Activated CD4-positive, CD25-positive, alpha-beta regulatory T cell (primary cell): ENCODE measurements at regions not wholly inside any gene's neighbourhood (a gene's known extent, or its start where the extent isn't known, plus 50 kb on each side); places are given as distances from the start of the nearest gene placed in this dataset.

Experiments
- DNase-seq, 4 experiments: peaks; one replicate each; lab custom pipeline; 2025; lab: John Stamatoyannopoulos, UW

DNA sequence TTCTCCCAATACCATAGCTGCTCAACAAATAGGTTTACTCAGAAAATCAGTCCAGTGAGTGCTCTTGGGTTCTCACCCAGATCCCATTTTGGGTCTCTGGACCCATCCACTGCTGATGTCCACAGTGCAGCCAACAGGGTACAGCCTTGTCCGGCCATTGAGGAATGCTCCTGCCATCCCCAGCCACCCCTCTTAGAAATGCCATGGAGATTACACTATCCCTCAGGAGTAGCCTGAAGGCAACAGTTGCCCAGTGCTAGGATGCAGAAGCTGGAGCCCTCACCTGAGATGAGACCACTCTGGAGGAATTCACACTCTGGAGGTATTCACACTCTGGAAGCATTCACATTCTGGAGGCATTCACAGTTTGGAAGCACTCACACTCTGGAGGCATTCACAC is 958.8 kb upstream of the TMEM132C start:
- DNase-seq = no peak

DNA sequence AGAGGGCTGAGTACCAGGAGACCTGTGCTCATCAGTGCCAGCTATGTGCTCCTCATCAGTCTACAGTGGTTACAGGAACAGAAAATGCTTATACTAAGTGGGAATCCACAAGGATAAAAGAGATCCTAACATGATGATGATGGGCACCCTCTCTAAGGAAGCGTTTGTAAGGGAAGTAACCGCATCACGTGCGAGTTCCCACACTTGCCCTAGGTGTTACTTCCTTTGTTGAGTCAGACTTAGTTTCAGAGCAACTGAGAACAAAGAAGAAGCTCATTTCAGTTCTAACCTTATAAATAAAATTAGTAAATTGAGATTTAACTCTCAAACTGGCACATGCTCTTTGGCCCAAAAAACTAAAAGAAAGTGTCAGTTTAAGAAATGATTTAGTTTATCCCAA is 956.4 kb upstream of the TMEM132C start:
- no peak for DNase-seq

DNA sequence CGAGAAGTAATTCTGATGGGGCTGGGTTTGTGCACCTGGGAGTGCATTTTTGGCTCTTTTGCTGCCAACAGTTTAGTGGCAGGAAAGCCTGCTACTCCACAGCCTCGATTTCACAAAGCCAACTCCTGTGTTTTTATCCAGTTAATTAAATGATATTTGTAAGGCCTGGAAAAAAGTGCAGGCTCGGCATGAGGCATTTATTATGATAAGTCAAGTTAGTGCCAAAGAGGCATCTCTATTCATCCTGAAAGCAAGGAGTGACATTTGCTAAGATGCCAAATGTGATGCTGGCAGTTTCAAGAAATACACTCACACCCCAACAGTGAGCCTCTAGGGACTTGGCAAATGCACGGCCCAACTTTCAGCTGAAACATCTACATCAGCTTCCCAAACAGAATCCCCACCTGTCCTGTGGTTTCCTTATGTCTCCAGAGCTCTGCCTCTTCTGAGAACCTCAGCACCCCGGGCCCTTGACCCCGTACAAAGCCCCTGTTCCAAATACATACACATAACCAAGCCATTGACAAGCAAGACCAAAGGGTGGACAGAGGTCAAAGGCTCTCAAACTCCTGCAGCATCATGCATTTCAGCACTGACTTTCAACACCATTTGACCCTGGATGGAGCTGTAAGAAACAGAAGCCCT is 955.1 kb upstream of the TMEM132C start:
- DNase-seq = no peak

DNA sequence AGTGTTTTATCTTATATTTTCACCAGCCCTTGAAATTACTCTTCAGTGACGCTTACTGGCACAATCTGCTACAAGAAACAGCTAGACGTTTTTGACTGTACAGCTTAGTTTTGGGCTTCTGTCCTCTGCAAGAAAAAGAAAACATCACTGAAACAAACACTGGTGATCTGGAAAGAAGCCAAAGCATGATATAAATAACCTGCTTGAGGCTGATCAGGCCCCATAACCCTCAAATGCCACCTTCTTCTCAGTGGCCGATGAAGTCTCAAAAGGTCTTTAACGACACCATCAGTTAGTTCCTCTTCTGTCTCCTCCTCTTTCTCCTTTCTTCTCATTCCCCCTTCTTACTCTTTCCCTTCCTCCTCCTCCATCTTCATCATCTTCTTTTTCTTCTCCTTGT is 942.3 kb upstream of the TMEM132C start:
- no peak for DNase-seq

DNA sequence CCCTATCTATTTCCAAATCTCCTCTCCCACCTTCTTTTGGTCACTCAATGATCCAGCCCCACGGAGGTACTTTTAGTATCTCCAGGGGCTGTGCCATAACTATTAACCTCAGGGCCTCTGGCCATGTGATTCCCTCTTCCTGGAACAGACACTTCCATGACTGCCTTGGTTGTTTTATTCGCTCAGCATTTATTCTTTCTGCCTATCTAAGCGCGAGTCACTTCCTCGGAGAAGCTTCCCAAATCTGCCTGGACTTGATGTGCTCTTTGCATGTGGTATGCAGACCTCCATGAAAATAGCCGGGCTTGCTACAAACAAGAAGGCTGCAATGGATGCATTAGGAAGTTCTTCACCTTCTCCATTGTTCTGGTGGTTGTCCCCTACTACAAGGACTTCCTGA is 939.0 kb upstream of the TMEM132C start:
- no peak for DNase-seq

DNA sequence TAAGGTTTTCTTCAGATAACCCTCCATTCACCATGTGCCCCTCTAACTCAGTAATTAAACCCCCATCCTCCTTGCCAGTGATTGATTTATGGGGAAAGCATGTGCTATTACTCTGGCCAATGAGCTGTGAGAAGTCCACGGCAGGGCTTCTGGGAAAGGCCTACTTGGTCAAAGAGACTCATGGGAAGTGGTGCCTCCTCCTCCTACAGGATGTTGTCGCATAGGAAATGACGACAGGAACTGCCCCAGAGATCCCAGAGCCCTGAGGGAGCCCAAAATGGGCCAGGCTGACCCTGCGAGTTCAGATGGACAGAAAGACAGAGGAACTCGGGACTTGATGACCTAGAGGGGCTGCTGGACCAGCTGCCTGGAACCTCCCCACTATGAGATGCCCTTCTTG is 938.1 kb upstream of the TMEM132C start:
- no peak for DNase-seq

DNA sequence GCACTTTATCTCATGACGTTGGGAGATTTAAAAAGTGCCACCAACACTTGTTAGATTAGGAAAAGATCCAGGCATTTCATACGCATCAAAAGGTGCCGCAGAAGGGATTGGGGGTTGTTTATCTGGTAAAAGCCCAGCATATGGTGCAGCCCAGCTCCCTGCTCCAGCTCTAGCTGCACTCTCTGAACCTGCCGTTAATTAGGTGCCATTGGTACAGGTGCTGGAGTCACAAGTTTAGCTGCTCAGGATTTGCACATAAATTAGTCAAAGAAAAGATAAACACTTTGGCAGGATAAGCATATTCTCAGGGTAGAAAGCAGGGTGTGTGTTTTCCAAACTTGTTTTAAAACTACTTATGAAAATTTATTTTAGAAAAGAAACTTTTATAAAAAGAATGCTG is 932.6 kb upstream of the TMEM132C start:
- no peak for DNase-seq

DNA sequence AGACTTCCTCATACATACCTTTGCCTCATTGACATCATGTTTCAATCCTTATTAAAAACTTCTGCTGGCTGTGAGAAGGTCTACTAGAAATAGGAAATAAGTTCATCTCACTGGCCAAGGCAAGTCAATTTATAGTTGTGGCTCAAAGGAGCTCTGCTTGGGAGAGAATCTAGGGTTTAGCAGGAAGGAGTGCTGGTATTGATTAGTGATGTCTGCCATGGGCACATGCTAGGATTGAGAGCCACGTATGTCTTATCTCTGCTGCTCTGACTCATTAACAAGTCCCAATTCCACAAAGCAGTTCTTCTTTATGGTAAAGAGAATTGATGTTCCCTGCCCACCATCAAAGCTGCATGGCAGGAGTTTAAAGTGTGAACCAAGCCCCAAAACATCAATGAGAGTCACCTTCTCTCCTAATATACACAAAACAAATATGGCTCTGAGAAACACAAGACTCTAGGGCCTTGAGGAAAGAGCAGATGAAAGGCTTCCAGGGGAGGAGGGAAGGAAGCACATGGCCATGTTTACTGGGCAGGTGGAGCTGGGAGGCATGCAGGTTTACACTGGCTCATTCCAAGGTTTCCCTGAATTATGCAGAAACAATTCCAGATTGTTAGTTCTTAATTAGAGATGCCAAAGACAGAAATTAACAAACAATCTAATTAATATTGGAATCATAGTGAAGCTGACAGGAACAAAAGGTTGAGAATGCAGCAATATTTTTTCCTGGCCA is 931.9 kb upstream of the TMEM132C start:
- no peak for DNase-seq

DNA sequence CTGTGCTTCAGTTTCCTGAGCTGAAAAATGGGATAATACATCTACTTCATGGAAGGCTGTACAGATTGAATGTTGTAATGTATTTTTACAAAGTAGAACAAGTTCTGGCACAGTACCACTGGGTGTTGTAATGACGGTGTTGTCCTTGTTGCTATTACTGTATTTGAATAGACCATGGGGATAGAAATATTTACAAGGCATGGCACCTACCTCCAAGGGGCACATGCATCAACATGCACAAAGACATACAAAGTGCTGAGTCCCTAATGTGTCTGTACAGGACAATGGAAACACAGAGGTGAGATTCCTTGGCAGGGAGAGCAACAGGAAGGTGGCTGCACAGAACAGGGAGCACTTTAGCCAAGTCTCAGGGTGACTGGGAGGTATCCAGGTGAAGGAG is 930.6 kb upstream of the TMEM132C start:
- no peak for DNase-seq

DNA sequence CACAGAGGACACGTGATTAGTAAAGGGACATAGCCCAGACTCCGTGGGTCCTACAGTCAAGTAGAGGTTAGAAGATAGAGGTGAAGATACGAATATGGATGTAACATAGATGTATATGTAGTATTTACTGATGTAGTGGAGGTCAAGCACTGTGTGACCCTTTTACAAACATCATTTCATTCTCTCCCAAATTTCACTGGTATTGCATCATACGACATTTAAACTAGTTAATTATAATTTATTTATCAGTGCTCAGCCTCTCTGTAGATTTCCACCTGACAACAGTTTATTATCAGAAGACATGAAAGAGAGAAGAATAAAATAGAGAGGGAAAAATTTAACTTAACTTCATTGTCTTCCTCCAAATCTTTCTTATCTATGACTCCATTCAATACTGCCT is 927.9 kb upstream of the TMEM132C start:
- DNase-seq = no peak

DNA sequence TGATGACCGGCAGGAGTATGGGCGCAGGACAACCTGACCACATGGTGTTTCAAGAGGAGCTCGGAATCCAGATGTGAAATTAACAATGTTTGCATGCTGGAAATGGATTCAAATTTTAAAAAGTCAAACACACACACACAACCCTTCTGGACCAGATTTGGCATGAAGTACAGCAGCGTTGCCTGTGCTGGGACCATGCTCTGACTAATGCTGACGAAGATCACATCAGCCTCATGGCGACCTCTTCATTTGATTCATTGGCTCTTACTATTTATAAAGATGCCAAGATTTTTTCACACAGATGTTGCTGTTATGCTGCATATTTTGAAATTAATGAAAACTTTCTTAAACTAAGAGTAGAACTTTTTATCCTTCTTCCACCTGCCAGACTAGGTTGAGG is 926.6 kb upstream of the TMEM132C start:
- no peak for DNase-seq

DNA sequence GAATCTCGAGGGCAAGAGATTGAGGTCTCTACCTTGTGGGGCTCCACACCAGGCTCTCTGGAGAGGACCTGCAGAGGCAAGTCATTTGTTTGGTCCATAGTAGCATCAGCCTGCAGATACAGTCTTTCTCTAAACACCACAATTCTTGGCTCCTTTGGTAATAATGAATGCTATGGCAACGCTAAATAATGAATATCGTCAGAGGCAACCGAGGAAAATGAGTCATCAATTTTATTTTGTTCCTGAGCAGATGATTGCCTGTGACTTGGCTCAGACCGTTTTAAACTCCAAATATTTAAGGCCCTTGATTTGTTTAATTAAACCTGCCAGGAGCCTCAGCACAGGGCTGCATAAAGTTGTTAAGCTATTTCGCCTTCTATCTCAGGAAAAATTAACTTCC is 924.1 kb upstream of the TMEM132C start:
- DNase-seq = no peak

DNA sequence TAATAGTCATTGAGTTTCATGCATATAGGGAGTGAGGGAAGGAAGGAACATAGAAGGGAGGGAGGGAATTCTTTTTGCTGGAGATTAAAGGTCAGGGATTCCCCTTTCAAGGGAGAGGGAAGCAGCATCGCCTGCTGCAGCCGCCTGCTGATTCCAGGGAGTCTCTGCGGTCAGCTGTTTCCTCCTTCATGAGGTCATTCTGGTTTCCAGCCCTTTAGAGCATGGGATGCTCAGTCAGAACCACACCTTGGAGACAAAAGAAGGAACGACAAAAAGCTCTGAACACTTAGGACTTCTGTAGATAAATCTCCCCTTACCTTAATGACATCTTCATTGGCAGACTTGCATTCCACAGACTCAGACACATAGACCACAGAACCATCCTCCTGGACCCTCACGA is 923.0 kb upstream of the TMEM132C start:
- no peak for DNase-seq

DNA sequence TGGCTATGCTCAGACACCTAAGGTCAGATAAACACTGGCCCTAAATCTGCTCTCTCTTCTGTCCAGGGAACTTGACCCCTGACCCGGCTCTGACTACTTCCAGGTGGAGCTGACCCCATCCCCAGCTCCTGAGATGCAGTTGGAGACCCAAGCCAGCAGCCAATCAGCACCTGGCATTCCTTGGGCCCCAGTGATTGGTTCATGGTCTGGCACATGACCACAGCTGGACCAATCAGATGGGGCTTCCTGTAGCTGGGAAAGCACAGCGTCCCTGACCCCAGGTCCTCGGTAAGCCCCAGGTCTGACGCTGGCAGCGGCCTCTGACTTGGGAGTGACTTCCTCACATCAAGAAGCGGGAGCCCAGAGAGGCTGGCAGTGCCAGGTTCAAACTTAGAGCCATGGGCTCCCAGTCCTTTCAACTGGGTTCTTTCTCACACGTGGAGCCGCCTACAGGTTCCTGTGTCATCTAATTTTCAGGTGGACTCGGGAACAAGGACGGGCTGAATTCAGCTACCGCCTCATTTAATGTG is 915.4 kb upstream of the TMEM132C start:
- no peak for DNase-seq

DNA sequence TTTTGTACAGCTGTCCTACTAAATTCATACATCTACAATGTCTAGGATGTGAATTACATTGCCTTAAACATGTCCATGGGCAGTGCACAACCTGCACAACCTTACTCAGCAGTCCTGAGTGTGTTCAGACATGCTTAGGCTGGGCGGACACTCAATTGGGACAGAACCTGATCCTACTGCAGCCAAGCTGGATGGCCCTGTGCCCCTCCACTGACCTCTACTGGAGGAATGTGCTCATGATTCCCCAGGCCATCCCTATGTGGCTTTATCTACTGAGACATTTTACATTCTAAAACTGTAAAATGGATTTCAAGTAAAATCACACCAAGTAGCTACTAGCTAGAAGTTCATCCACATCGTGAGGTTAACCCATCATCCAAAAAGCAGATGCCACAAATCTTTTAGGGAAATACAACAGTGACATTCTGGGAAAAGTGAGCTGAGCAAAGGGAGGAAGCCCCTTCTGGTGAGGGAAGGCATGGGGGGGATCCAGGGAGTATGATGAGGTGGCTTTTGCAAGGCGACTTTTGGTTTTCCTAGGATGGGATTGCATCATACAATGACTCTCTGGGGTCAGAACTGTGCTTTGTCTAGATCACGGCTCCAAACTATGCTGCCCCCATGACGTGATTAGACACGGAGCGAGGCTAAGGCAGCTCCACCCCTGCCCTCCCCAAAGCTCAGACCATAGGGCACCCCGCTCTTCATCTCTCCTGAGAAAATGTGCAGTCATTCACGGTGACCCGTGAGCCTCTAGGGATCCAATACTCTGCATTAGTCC is 911.7 kb upstream of the TMEM132C start:
- DNase-seq = no peak

DNA sequence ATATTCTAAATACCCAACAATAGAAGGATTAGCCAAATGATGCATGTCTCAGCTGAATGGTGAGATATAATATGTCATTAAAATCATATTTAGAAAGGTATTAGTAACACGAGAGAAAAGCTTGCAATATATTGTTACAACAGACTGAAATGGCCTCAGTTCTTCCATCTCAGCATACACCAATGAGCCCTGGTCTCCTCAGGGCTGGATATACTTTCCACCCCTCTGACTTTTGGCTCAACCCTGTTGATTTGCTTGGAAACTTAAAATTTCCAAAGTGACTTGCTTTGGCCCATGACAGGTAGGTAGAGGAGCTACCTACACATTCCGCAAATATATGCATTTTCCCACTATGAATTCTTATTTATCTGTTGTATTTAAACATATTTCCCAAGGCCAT is 908.1 kb upstream of the TMEM132C start:
- DNase-seq = no peak

DNA sequence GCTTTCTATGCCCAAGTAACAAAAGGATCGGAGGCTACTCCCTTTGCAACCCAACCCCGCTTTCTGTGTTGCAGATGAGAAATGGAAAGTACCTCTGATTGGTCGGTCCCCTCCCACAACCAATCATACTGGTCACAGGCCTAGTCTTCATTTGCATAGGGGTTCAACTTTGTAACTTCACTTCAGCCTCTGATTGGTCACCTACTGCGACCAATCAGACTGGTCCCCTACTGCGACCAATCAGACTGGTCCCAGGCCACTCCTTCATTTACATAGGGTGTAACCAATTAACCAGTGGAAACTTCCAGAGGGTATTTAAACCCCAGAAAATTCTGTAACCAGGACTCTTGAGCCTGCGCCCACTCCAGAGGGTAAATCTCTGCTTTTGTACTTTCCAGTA is 906.4 kb upstream of the TMEM132C start:
- DNase-seq = no peak

DNA sequence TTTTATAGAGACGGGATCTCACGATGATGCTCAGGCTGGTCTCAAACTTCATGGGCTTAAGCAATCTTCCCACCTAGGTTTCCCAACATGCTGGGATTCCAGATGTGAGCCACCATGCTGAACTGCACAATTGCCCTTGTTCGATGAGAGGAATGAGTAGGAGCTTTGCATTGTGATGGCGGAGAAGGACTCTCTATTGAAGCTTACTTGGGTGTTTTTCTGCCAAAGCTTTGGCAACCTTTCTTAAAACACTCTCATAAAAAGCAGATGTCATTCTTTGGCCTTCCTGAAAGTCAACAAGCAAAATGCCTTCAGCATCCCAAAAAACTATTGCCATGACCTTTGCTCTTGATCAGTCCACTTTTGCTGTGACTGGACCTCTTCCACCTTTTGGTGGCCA is 904.8 kb upstream of the TMEM132C start:
- no peak for DNase-seq

DNA sequence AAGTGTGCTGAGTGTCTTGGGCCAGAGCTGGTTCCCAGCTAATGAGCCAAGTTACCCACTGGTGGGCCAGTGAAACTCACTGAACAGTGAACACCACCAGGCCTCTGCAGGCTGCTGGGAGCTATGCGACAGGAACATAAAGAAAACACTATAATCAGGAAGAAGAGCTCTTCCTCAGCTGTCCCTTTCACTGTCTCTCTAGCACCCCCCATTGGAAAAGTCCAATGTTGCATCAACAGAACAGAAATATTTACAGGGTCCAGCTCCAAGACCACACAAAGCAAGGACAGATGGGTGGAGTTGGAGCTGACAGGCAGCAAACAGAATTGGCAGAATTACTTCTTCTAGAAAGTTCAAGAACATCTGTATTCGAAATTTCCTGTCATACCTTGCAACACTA is 903.6 kb upstream of the TMEM132C start:
- no peak for DNase-seq

DNA sequence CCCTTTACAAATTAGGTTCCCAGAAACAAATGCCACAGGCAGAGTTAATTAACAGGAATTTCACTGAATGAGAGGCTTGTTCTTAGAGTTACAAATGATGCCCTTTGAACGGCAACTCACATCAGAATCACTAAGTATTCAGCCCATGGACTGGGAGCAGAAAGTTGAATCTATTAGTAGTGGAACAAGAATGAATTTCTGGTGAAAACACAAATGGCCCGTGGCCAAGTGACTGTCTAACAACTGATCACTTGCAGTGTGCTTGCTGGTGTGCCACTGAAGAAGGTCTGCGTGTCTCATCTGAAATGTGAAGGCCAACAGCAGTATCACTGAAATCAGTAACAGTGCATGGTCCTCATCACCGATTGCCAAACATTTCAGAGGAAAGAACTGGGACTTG is 893.4 kb upstream of the TMEM132C start:
- no peak for DNase-seq

DNA sequence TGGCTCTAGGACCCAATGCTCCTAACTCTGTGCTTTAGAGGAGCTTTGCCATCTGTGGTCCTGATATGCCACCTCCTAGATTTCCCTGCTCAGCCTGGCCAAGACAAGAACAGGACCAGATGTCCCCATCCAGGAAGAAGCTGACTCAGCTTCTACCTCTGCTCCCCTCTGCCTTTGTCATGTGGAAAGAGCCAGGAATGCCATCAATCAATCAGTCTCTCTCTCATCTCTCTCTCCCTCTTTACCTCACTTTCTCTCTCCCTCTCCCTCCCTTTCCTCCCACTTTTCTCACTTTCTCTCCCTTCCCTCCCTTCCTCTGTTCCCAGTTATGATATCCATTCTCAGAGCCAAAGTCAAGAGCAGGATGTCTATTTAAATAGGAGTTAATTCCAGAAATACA is 892.5 kb upstream of the TMEM132C start:
- no peak for DNase-seq

DNA sequence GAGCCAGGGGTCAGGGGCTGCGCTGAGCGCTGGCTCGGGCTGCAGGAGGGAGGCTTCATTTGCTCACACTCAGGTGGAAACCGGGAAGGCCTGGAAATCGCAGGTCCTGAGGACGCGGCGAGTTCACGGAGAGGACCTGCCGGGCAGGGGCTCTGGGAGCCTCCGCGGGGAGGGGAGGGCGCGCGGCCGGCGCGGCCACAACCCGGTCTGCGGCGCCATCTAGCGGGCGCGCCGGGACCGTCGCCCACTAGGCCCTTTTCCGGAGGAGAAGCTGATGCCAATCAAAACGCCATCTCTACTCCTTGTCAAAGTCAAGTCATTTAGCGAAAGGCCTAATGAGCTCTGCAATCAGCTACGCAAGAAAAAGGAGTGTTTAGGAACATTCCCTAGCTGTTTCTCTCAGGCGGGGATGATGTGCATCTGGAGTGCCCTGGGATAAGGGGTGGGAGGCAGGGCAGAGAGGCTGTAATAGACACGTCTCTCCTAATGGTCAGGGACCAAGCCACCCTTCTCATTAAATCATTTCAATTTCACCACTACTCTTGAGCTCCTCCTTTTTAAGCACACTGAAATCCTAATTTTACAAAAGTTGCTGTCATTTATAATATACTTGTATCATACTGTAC is 885.8 kb upstream of the TMEM132C start:
- no peak for DNase-seq

DNA sequence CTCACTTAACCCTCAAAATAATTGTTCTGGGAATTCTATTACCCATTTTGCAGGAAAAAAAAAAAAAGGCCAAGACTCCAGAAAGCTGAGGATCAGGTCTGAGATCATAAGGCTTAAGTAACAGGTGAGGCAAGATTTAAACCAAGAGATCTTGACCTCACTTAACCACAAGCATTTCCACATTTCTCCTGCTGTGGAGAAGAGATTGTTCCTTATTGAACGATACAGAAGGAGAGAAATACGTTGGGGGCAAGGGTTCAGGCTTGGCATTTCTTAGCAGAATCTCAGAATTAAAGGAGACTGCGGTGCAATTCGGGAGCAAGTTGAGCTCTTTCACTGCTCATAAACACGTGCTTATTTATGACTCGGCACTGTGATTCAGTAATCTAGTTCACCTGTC is 885.3 kb upstream of the TMEM132C start:
- no peak for DNase-seq
